Loucy (cell line): ENCODE measurements at regions not wholly inside any gene's neighbourhood (a gene's known extent, or its start where the extent isn't known, plus 50 kb on each side); places are given as distances from the start of the nearest gene placed in this dataset.

Experiments used
- EZH2phosphoT487 ChIP-seq: fragments of 200-600 bp; IDR thresholded peaks from 2 replicates; pipeline ENCODE4 v1.6.1; 2018; ENCODE audit warnings: antibody characterized with exemption, mild to moderate bottlenecking, moderate library complexity, borderline replicate concordance
- TF ChIP-seq, protein P1 (sequence below): fragments of 200-600 bp; sonication (generic); conservative IDR thresholded peaks from 2 replicates; pipeline ENCODE4 v1.5.1; 2014; ENCODE audit warnings: mild to moderate bottlenecking, antibody characterized with exemption, low read length

DNA sequence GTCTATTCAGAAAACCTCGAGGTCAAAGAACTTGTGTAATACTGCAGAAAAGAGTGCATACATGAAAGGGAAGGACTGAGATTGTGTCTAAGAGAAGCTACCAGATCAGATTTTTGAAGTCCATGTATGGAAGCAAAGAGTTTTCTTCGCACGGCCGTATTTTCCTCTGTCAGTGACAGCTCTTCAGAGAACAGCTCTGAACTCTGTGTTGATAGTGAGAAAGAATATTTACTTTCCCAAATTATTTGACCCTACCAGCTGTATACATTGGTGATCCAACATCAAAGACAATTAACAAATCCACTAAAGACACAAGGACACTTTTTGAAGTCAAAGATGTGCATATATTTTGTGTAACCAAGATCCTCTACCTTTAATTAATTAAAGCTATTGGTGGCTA is 107.8 kb upstream of the PSMD7 start:
- TF ChIP-seq, protein P1, sequence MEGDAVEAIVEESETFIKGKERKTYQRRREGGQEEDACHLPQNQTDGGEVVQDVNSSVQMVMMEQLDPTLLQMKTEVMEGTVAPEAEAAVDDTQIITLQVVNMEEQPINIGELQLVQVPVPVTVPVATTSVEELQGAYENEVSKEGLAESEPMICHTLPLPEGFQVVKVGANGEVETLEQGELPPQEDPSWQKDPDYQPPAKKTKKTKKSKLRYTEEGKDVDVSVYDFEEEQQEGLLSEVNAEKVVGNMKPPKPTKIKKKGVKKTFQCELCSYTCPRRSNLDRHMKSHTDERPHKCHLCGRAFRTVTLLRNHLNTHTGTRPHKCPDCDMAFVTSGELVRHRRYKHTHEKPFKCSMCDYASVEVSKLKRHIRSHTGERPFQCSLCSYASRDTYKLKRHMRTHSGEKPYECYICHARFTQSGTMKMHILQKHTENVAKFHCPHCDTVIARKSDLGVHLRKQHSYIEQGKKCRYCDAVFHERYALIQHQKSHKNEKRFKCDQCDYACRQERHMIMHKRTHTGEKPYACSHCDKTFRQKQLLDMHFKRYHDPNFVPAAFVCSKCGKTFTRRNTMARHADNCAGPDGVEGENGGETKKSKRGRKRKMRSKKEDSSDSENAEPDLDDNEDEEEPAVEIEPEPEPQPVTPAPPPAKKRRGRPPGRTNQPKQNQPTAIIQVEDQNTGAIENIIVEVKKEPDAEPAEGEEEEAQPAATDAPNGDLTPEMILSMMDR: no peak
- TF ChIP-seq EZH2phosphoT487: no peak
